Stimulated activated CD8-positive, alpha-beta memory T cell treated with anti-CD3 and anti-CD28 coated beads, Interleukin-7, amount 100 ng/mL, for 1 hour (primary cell): ENCODE measurements at regions not wholly inside any gene's neighbourhood (a gene's known extent, or its start where the extent isn't known, plus 50 kb on each side); places are given as distances from the start of the nearest gene placed in this dataset.

Experiments used
- DNase-seq, 2 donors: peaks; one replicate each; pipeline ENCODE4 v3.0.0-alpha.2; 2020; ENCODE audit warnings: low read depth in 2 of 2

DNA sequence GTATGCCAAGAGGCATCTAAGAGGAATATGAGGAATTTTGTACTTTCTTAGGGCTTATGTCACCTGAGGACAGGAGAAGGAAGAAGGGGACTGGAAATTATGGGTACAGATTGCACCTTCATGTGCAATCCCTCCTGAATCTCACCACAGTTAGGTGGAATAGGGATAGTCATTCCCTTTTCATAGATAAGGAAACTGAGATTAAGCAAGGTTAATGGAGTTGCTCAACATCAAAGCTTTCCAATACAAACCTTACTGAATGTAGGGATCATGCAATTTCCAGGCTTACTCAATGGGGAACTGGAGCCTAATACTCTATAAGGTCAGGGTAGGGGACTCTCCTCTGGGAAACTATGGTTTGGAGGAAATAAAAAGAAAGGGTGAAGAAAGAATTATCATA lies 133.0 kb downstream of the C11orf87 start:
- no peak for DNase-seq

- no peak for DNase-seq
Observed at GRCh38 chr11:109564241-109564640, 142.3 kb downstream of the C11orf87 start.

GRCh38 chr11:109582470-109582869 lies 160.5 kb downstream of the C11orf87 start:
- DNase-seq = no peak

DNA sequence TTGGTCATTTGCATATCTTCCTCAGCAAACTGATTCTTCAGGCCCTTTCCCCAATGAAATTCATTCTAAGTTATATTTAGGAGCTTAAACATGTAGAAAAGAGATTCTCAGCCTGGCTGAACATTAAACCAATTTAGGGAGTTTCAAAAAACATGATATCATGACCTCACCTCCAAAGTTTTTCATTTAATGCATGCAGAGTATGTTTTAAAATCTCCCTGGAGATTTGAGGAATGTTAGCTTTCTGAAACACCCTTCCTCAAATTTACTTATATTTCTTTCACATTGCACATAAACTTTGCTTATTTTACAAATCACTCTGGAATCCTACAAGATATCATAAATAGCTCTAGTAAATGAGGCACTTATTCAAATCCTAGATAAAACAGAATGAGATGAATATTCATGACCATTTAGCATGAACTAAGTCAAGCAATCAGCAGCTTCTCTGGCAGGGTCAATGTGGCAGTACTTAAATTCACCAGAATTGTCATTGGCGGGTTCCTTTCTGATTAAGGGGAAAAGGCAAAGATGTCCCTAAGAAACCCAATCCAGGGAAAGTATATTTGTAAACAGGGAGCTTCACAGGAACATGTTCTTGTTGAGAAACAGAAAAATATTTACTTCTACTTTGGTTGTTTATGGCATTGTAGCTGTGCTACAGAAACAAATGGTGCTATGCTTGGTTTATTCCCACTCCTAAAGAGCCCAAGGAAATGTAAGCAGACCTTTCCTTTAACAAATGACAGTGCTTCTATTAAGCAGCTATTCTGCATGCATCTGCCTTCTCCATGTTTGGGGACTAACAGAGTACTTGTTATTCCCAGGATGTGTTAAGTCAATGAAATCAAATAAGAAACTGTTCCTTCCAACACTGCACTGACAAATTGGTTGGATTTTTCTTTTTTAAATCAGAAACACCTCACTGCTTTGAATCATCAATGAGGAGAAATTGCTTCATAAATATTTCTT lies 162.3 kb downstream of the C11orf87 start:
- no peak for DNase-seq

DNA sequence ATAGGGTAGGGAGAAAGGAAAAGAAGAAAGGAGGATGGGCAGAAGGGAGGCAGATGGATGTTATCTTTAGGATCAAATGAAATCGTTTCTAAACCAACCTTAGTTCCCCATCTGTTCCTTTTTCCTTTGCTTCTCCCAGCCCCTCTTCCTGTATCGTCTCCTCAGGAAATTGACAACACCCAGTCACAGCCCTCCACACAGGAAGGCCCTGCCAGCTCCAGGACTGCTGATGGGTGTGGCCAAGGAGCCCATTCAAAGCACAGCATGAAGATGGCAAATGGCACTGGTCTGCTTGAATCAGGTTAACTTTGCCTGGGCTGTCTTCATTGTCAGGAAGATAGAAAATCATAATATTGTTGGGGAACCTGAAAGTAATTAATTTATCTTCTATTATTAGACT lies 164.8 kb downstream of the C11orf87 start:
- DNase-seq = no peak

- no peak for DNase-seq
Observed at GRCh38 chr11:109590782-109591181, 168.8 kb downstream of the C11orf87 start.

DNA sequence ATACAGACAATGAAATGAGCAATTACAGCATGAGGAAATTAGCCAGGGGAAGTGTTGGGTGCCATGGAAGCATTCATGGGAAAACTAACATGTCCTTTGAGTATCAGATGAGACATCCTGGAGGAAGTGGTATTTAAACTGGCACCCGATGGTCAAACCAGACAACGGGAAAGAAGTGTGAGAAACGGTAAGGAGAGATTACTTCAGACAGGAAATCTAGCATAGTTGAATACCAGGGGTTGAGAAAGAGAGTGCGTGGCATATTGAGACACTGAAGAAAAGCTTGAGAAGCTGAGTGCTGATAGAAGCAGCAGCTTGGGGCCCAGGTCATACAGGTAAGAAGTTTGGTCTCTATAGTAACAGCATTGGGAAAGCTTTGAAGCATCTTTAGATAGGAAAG lies 175.3 kb downstream of the C11orf87 start:
- no peak for DNase-seq

GRCh38 chr11:109604481-109605400 lies 182.8 kb downstream of the C11orf87 start:
- DNase-seq = no peak

- DNase-seq = no peak
Observed at GRCh38 chr11:109606256-109606655, 184.3 kb downstream of the C11orf87 start.

- no peak for DNase-seq
Observed at GRCh38 chr11:109609454-109610185, 187.6 kb downstream of the C11orf87 start.

- no peak for DNase-seq
Observed at GRCh38 chr11:109612496-109612895, 190.5 kb downstream of the C11orf87 start.

- no peak for DNase-seq
Observed at GRCh38 chr11:109619498-109619897, 197.5 kb downstream of the C11orf87 start.

GRCh38 chr11:109629734-109630133 lies 207.7 kb downstream of the C11orf87 start:
- DNase-seq = no peak

DNA sequence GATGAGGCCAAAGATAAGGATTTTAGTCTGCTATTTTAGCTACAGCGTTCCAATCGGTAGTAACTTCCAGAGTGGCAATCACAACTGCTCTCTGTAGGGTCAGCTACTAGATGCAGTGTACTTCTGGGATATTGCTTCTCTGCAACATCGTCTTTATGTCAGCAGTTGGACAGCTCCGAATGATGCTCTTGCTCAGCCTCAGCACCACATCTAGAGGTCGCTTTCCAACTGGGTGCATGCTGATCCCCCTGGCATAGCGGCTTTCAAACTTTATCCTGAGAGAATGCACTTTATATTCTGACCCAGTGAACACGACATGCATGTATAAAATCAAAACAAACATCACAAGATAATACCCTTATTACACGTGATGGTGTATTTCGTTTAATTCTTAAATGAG lies 219.6 kb downstream of the C11orf87 start:
- no peak for DNase-seq

DNA sequence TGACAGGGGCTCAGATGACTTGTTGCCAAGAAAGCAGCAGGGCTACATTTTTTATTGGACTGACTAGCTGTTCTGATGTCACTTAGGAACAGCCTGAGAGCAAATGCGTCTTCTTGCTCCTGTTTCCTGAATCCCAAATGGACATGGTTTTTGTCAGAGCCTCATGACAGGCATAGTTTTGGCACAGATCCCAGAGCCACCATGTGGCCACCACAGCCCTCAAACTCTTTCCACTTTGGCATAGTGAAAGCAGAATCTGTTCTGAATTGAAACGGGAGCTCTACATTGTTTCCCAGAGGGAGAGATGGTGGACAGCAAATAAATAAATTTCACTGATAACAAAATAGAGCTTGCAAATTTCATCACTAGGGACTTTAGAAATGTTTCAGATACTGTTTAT lies 222.2 kb downstream of the C11orf87 start:
- DNase-seq = no peak

DNA sequence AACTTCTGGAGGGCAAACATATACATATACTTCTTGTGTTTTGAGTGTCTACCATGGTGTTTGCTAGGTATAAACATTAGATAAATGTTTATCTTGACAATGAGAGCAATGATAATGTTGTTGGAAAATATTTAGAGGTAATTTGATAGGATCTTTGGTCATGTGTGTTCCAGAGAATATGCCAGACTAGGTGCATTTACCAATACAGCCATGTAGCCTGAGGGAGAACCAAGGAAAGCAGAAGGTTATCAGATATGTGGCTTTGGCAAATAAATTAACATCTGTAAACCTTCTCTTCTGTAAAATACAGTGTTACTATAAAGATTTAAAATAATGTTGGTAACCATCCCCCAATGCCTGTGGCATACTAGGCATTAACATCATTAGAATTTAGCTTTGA lies 226.8 kb downstream of the C11orf87 start:
- no peak for DNase-seq

DNA sequence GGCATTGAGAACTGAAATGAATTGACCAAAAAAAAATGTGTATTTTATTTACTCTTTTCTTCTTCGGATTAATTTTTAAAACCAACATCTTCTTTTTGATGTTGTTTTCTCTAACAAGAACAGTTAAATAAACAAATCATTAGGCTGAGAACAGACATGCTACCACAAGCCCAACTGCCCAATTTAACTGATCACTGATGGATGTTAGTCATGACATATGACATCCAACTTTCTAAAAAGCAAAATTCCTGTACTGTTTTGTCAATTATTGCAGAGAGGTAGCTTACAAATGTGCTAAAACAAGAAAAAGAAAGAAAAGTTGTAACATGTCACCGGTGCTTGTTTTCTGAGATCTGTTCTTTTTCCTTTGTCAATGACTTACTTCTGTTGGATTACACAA lies 232.1 kb downstream of the C11orf87 start:
- no peak for DNase-seq

DNA sequence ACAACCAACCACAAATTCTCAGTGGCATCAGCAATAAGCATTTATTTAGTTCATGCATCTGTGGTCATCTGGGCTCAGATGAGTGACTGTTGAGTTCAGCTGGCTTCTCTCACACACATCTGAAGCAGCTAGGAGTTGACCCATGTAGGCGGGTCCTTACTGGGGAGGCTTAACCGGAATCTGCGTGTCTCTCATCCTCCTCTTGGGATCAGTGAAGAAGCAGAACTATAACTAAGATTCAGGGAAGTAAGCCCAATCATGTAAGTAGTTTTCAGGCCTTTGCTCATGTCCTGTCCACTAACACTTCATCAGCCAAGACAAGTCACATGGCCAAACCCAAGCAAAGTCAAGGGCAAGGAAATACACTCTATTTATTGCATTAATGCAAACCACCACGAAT lies 236.2 kb downstream of the C11orf87 start:
- no peak for DNase-seq

DNA sequence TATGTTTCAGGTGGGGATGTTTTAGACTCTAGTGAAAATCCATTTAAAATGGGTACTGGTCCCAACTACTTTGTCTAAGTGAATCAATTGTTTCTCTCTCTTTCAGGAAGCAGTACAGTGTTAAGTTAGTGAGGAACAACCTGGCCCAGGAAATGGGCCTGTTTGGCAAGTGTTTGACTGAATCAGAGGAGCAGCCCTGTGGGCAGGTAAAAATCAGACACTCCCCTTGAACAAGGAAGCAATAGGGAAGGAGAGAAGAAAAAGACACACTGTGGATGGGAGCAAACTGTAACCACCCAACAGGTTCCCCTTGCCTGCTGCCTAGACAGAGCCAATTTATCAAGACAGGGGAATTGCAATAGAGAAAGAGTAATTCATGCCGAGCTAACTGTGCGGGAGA lies 245.7 kb downstream of the C11orf87 start:
- no peak for DNase-seq

GRCh38 chr11:109668973-109669634 lies 247.1 kb downstream of the C11orf87 start:
- DNase-seq = no peak

GRCh38 chr11:109677231-109677630 lies 255.2 kb downstream of the C11orf87 start:
- no peak for DNase-seq
